HL-60/S4 (cell line): ENCODE measurements at regions not wholly inside any gene's neighbourhood (a gene's known extent, or its start where the extent isn't known, plus 50 kb on each side); places are given as distances from the start of the nearest gene placed in this dataset.

Experiments used
- in situ Hi-C: fragments of 300-500 bp; cut with MboI; formaldehyde crosslinking; loops from 2 replicates; pipeline ENCODE4 v1.14.3; 2022; ENCODE audit warnings: low sequenced_read_pairs

- in situ Hi-C loops = no loop called here
Measured at GRCh38 chr2:7207631-7208030, 290.4 kb downstream of the RNF144A start.

GRCh38 chr2:7209757-7210555 is 292.7 kb downstream of the RNF144A start:
- in situ Hi-C loops = no loop called here

- in situ Hi-C loops = no loop called here
Measured at GRCh38 chr2:7210712-7211111, 293.5 kb downstream of the RNF144A start.

- in situ Hi-C loops = no loop called here
Measured at GRCh38 chr2:7225848-7226247, 308.6 kb downstream of the RNF144A start.

GRCh38 chr2:7226501-7226900 is 309.3 kb downstream of the RNF144A start:
- in situ Hi-C loops = no loop called here

- in situ Hi-C loops = no loop called here
Measured at GRCh38 chr2:7233126-7233525, 315.9 kb downstream of the RNF144A start.

GRCh38 chr2:7237466-7237865 is 320.3 kb downstream of the RNF144A start:
- in situ Hi-C loops = no loop called here

- in situ Hi-C loops = no loop called here
Measured at GRCh38 chr2:7239078-7239477, 321.9 kb downstream of the RNF144A start.

GRCh38 chr2:7241041-7241745 is 324.0 kb downstream of the RNF144A start:
- in situ Hi-C loops = no loop called here

- in situ Hi-C loops = no loop called here
Measured at GRCh38 chr2:7242189-7242867, 325.1 kb downstream of the RNF144A start.

GRCh38 chr2:7243276-7243675 is 326.1 kb downstream of the RNF144A start:
- in situ Hi-C loops = no loop called here

- in situ Hi-C loops = no loop called here
Measured at GRCh38 chr2:7256377-7256776, 339.2 kb downstream of the RNF144A start.

GRCh38 chr2:7262727-7263126 is 345.5 kb downstream of the RNF144A start:
- in situ Hi-C loops = no loop called here

- in situ Hi-C loops = no loop called here
Measured at GRCh38 chr2:7264791-7265190, 347.6 kb downstream of the RNF144A start.

GRCh38 chr2:7265286-7265685 is 348.1 kb downstream of the RNF144A start:
- in situ Hi-C loops = no loop called here

- in situ Hi-C loops = no loop called here
Measured at GRCh38 chr2:7269106-7269643, 352.0 kb downstream of the RNF144A start.

- in situ Hi-C loops = no loop called here
Measured at GRCh38 chr2:7270011-7270431, 352.8 kb downstream of the RNF144A start.

GRCh38 chr2:7272210-7272609 is 355.0 kb downstream of the RNF144A start:
- in situ Hi-C loops = no loop called here

GRCh38 chr2:7278984-7279383 is 361.8 kb downstream of the RNF144A start:
- in situ Hi-C loops = no loop called here

GRCh38 chr2:7279421-7279949 is 362.3 kb downstream of the RNF144A start:
- in situ Hi-C loops = no loop called here

GRCh38 chr2:7280790-7281189 is 363.6 kb downstream of the RNF144A start:
- in situ Hi-C loops = no loop called here
